KMS-11 (cell line): ENCODE measurements at regions not wholly inside any gene's neighbourhood (a gene's known extent, or its start where the extent isn't known, plus 50 kb on each side); places are given as distances from the start of the nearest gene placed in this dataset.

Experiments
- H2AFZ ChIP-seq: fragments of 200-600 bp; sonication (generic); 2 replicates; pipeline ENCODE4 v1.6.1; 2016; ENCODE audit warnings: antibody characterized with exemption, mixed run types, low read depth
- H3K27ac ChIP-seq: fragments of 200-600 bp; sonication (generic); 2 replicates; pipeline ENCODE4 v1.6.1; 2016; ENCODE audit warnings: mild to moderate bottlenecking, mixed run types
- H3K27me3 ChIP-seq: fragments of 200-600 bp; sonication (generic); 2 replicates; pipeline ENCODE4 v1.6.1; 2017; ENCODE audit warnings: mild to moderate bottlenecking, low read depth, mixed run types, moderate library complexity; ENCODE audit not compliant: insufficient read depth
- H3K36me3 ChIP-seq: fragments of 200-600 bp; sonication (generic); 2 replicates; pipeline ENCODE4 v1.6.1; 2017; ENCODE audit warnings: mild to moderate bottlenecking, mixed run types; ENCODE audit not compliant: insufficient read depth
- H3K4me1 ChIP-seq: fragments of 200-600 bp; sonication (generic); 2 replicates; pipeline ENCODE4 v1.6.1; 2016; ENCODE audit warnings: mild to moderate bottlenecking, low read depth, mixed run types; ENCODE audit not compliant: poor library complexity, severe bottlenecking
- H3K4me2 ChIP-seq: fragments of 200-600 bp; sonication (generic); 2 replicates; pipeline ENCODE4 v1.7.0; 2016; ENCODE audit warnings: mild to moderate bottlenecking, mixed run types
- H3K4me3 ChIP-seq: fragments of 200-600 bp; sonication (generic); IDR thresholded peaks from 2 replicates; pipeline ENCODE4 v1.6.1; 2017; ENCODE audit warnings: low read depth, low read length, mixed read lengths; ENCODE audit not compliant: insufficient read depth
- H3K79me2 ChIP-seq: fragments of 200-600 bp; sonication (generic); 2 replicates; pipeline ENCODE4 v1.6.1; 2016; ENCODE audit warnings: low read depth, mixed run types; ENCODE audit not compliant: insufficient read depth
- H3K9ac ChIP-seq: fragments of 200-600 bp; sonication (generic); 2 replicates; pipeline ENCODE4 v1.6.1; 2016; ENCODE audit warnings: mild to moderate bottlenecking, mixed run types
- H4K20me1 ChIP-seq: fragments of 200-600 bp; sonication (generic); 2 replicates; pipeline ENCODE4 v1.6.1; 2016; ENCODE audit warnings: mild to moderate bottlenecking, mixed run types; ENCODE audit not compliant: insufficient read depth
- TF ChIP-seq, protein P1 (sequence below): fragments of 200-600 bp; sonication (generic); conservative IDR thresholded peaks from 2 replicates; pipeline ENCODE4 v1.6.1; 2017; ENCODE audit warnings: low read depth, mild to moderate bottlenecking, antibody characterized with exemption, low read length, moderate library complexity, mixed read lengths

- no peak overlapping the region for H3K9ac ChIP-seq
- no peaks in the 10 kb centered on the region for H4K20me1 ChIP-seq
- no peak overlapping the region for H2AFZ ChIP-seq
- H3K4me2 ChIP-seq = no peak overlapping the region
- H3K4me1 ChIP-seq = no peaks in the 10 kb centered on the region
- no peaks in the 10 kb centered on the region for H3K27me3 ChIP-seq
- H3K4me3 ChIP-seq = no peak overlapping the region
- TF ChIP-seq, protein P1, sequence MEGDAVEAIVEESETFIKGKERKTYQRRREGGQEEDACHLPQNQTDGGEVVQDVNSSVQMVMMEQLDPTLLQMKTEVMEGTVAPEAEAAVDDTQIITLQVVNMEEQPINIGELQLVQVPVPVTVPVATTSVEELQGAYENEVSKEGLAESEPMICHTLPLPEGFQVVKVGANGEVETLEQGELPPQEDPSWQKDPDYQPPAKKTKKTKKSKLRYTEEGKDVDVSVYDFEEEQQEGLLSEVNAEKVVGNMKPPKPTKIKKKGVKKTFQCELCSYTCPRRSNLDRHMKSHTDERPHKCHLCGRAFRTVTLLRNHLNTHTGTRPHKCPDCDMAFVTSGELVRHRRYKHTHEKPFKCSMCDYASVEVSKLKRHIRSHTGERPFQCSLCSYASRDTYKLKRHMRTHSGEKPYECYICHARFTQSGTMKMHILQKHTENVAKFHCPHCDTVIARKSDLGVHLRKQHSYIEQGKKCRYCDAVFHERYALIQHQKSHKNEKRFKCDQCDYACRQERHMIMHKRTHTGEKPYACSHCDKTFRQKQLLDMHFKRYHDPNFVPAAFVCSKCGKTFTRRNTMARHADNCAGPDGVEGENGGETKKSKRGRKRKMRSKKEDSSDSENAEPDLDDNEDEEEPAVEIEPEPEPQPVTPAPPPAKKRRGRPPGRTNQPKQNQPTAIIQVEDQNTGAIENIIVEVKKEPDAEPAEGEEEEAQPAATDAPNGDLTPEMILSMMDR = no peak
- H3K36me3 ChIP-seq = no peaks in the 10 kb centered on the region
- no peaks in the 10 kb centered on the region for H3K79me2 ChIP-seq
- H3K27ac ChIP-seq = no peak overlapping the region
Measured at GRCh38 chr2:145299368-145299767, 779.4 kb upstream of the ZEB2 start.

GRCh38 chr2:145292166-145292565, 772.2 kb upstream of the ZEB2 start:
- TF ChIP-seq, protein P1 = no peak
- Histone ChIP-seq H3K36me3 (no peaks in the 10 kb centered on the region), H3K79me2 (no peaks in the 10 kb centered on the region), H3K27ac (no peak overlapping the region), H3K4me2 (no peak overlapping the region), H2AFZ (no peak overlapping the region), H3K4me1 (no peaks in the 10 kb centered on the region), H4K20me1 (no peaks in the 10 kb centered on the region), H3K27me3 (no peaks in the 10 kb centered on the region), H3K4me3 (no peak overlapping the region), H3K9ac (no peak overlapping the region)

DNA sequence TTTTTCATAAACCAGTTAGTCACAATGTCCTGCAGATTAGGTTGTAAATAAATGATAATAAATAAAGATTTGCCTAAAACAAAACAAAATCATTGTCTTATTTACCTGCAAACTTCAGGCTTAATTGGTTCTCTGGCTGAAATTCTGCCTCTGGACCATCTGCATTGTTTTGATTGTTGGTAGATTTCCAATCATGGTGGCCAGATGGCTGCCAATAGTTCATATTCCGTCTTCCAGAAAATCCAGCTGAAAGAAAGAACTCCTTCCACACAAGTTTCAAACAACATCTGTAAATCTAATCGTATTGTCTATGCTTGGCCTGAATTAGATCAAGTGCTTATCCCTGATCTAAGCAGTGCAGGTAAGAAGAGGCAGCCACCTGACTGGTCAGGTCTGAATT, 771.1 kb upstream of the ZEB2 start:
- no peaks in the 10 kb centered on the region for H3K27me3 ChIP-seq
- H3K27ac ChIP-seq = no peak overlapping the region
- H3K79me2 ChIP-seq = no peaks in the 10 kb centered on the region
- no peak overlapping the region for H3K4me3 ChIP-seq
- no peak overlapping the region for H3K9ac ChIP-seq
- H3K4me1 ChIP-seq = no peaks in the 10 kb centered on the region
- no peaks in the 10 kb centered on the region for H3K36me3 ChIP-seq
- TF ChIP-seq, protein P1 = no peak
- no peaks in the 10 kb centered on the region for H4K20me1 ChIP-seq
- no peak overlapping the region for H2AFZ ChIP-seq
- H3K4me2 ChIP-seq = no peak overlapping the region

DNA sequence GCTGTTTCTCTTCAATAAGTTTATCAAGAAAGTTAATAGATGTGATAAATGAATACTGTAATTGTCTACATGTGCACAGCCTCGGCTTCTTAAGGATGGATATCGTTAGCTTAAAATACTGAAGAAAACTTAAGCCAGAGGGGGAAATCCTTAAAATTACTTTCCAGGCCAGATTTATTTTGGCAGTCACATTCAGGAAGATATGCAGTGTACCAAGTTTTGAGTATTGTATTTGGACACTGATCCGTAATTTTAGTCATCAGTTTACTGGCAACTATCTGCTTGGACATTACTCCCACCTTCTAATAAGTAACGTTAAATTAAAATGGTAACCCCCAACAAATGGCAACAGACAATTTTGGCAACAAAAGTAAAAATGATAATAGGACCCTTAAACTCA, 770.0 kb upstream of the ZEB2 start:
- no peak overlapping the region for H3K9ac ChIP-seq
- TF ChIP-seq, protein P1 = no peak
- no peaks in the 10 kb centered on the region for H3K4me1 ChIP-seq
- H3K27me3 ChIP-seq = no peaks in the 10 kb centered on the region
- H2AFZ ChIP-seq = no peak overlapping the region
- H3K4me3 ChIP-seq = no peak overlapping the region
- H3K36me3 ChIP-seq = no peaks in the 10 kb centered on the region
- no peak overlapping the region for H3K27ac ChIP-seq
- no peaks in the 10 kb centered on the region for H3K79me2 ChIP-seq
- no peaks in the 10 kb centered on the region for H4K20me1 ChIP-seq
- H3K4me2 ChIP-seq = no peak overlapping the region
